Gastroesophageal sphincter (tissue), 3 donors: ENCODE measurements at regions not wholly inside any gene's neighbourhood (a gene's known extent, or its start where the extent isn't known, plus 50 kb on each side); places are given as distances from the start of the nearest gene placed in this dataset.
"Not testable (repeated sequence)": the region's sequence is repeated elsewhere in the genome, so short reads cannot be mapped to it uniquely, and the experiment has no call there.

Experiments
- EP300 ChIP-seq: sonication (generic); formaldehyde crosslinking; IDR thresholded peaks from one replicate; pipeline ENCODE4 v1.6.1; 2017; ENCODE audit warnings: antibody characterized with exemption, mild to moderate bottlenecking
- POLR2A ChIP-seq, 2 donors: fragments of 450-650 bp; IDR thresholded peaks; one replicate each; pipeline ENCODE4 v1.6.1; 2017; ENCODE audit warnings: antibody characterized with exemption in 2 of 2, mild to moderate bottlenecking in 2 of 2, moderate library complexity in 1 of 2
- POLR2AphosphoS5 ChIP-seq: sonication (generic); formaldehyde crosslinking; IDR thresholded peaks from one replicate; pipeline ENCODE4 v1.6.1; 2017; ENCODE audit warnings: antibody characterized with exemption
- TF ChIP-seq, protein P1 (sequence below), 4 experiments: fragments of 200-600 bp in 2 of 4; fragments of 450-650 bp in 2 of 4; sonication (generic) in 1 of 4; IDR thresholded peaks; one replicate each; pipeline ENCODE4 v1.5.1; 2017 to 2019; ENCODE audit warnings: antibody characterized with exemption in 4 of 4, mild to moderate bottlenecking in 2 of 4, moderate library complexity in 2 of 4

DNA sequence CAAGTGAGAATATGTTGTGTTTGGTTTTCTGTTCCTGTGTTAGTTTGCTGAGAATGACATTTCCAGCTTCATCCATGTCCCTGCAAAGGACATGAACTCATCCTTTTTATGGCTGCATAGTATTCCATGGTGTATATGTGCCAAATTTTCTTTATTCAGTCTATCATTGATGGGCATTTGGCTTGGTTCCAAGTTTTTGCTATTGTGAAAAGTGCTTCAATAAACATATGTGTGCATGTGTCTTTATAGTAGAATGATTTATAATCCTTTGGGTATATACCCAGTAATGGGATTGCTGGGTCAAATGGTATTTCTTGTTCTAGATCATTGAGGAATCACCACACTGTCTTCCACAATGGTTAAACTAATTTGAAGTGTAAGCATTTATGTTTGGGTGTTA, 513.6 kb upstream of the TPK1 start:
- TF ChIP-seq, protein P1, sequence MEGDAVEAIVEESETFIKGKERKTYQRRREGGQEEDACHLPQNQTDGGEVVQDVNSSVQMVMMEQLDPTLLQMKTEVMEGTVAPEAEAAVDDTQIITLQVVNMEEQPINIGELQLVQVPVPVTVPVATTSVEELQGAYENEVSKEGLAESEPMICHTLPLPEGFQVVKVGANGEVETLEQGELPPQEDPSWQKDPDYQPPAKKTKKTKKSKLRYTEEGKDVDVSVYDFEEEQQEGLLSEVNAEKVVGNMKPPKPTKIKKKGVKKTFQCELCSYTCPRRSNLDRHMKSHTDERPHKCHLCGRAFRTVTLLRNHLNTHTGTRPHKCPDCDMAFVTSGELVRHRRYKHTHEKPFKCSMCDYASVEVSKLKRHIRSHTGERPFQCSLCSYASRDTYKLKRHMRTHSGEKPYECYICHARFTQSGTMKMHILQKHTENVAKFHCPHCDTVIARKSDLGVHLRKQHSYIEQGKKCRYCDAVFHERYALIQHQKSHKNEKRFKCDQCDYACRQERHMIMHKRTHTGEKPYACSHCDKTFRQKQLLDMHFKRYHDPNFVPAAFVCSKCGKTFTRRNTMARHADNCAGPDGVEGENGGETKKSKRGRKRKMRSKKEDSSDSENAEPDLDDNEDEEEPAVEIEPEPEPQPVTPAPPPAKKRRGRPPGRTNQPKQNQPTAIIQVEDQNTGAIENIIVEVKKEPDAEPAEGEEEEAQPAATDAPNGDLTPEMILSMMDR (IDR thresholded peaks at IDR 0.05) = not testable (repeated sequence)
- not testable (repeated sequence) for TF ChIP-seq POLR2A (IDR thresholded peaks at IDR 0.05); POLR2AphosphoS5; EP300
